Activated CD4-positive, alpha-beta T cell treated with anti-CD3 and anti-CD28 coated beads for 36 hours (primary cell): ENCODE measurements at regions not wholly inside any gene's neighbourhood (a gene's known extent, or its start where the extent isn't known, plus 50 kb on each side); places are given as distances from the start of the nearest gene placed in this dataset.

ENCODE experiments used
- ATAC-seq: fragments of 200-7000 bp; cut with Tn5 transposase; one replicate; pipeline ENCODE4 v1.10.0; 2021; ENCODE audit warnings: mild to moderate bottlenecking, moderate library complexity
- CTCF ChIA-PET: fragments of 350-600 bp; sonication (Branson Sonifier 250); formaldehyde crosslinking; loops from one replicate; lab custom pipeline; 2021; ENCODE audit warnings: antibody characterized with exemption; lab: Charles Lee
- POLR2A ChIA-PET: fragments of 350-600 bp; sonication (Branson Sonifier 250); formaldehyde crosslinking; loops from one replicate; lab custom pipeline; 2021; ENCODE audit warnings: antibody characterized with exemption, inconsistent platforms; lab: Charles Lee
- DNase-seq: peaks from one replicate; pipeline ENCODE4 v3.0.0-alpha.2; 2020
- H3K27ac Mint-ChIP-seq: one replicate; pipeline ENCODE4 v1.8.0; 2021; ENCODE audit warnings: mixed read lengths
- H3K27me3 Mint-ChIP-seq: one replicate; pipeline ENCODE4 v1.8.0; 2021; ENCODE audit warnings: mixed read lengths
- H3K36me3 Mint-ChIP-seq: one replicate; pipeline ENCODE4 v1.8.0; 2021; ENCODE audit warnings: low read depth, mixed read lengths
- H3K4me1 Mint-ChIP-seq: one replicate; pipeline ENCODE4 v1.8.0; 2021; ENCODE audit warnings: mixed read lengths
- H3K4me3 Mint-ChIP-seq: one replicate; pipeline ENCODE4 v1.8.0; 2021; ENCODE audit warnings: mild to moderate bottlenecking, moderate library complexity, mixed read lengths
- H3K9me3 Mint-ChIP-seq: one replicate; pipeline ENCODE4 v1.8.0; 2021; ENCODE audit warnings: low read depth, mixed read lengths
- intact Hi-C, 2 experiments: fragments of 100-400 bp; cut with DNase I in 1 of 2; cut with micrococcal nuclease in 1 of 2; formaldehyde crosslinking; loops; one replicate each; pipeline versions ENCODE4 v1.14.2 to v1.15.1; 2022 to 2024; cut with DNase I, micrococcal nuclease

DNA sequence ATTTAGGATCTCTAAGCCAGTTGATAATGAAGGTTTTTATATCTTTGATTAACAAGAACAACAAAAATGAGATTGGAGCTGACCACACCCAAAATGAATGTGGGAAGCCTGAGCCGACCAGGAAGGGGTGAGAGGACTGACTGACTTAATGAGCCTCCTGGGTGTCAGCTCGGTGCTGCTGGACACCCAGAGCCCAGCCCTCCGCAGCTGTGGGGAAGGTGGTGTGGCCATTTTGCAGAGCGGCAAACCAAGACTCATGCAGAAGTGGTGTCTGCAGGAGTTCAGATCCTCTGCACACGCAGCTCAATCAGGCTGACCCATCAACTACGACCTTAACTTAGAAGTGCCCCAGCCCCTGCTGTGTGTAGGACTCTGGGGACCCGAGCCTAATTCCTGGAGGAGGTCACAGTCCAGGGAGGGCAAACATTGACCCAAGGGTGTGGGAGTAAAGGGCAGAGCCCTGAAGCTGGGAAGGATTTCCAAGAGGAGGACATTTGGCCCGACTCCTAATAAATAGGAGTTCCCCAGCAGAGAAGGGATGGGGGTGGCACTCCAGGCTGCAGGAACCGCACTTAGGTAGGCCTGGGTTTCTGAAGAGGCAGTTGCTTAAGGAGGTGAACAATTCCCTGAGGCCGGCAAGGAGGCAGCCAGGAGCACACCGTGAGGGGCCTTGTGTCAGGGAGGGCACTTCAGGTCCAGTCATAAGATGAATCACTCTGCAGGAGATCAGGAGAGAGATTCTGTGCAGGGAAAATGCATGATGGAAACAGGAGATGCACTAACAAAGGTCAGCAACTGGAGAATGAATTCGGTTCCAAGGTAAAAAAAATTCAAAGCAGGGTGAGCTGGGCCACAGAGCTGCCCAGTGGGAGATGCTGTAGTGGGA lies 197.1 kb upstream of the TPM1 start:
- ATAC-seq = no peak
- H3K9me3 Mint-ChIP-seq = no peaks in the 10 kb centered on the region
- POLR2A ChIA-PET = no interaction called here
- no peak for DNase-seq
- peaks cover 5% of the 10 kb centered on the region for H3K27me3 Mint-ChIP-seq
- no peak overlapping the region for H3K4me3 Mint-ChIP-seq
- no peak overlapping the region for H3K27ac Mint-ChIP-seq
- CTCF ChIA-PET = interaction anchor here (1.0 to 1.1 kb wide), 2 partner anchors 32 to 239 kb away, joined by 3 read pairs; no protein-coding TSS in a partner anchor
- no peaks in the 10 kb centered on the region for H3K4me1 Mint-ChIP-seq
- H3K36me3 Mint-ChIP-seq = no peaks in the 10 kb centered on the region
- intact Hi-C loops = loop anchor here in 1 of 2 experiments (10.0 kb wide), 1 partner anchor 249 kb away; no protein-coding TSS in a partner anchor

DNA sequence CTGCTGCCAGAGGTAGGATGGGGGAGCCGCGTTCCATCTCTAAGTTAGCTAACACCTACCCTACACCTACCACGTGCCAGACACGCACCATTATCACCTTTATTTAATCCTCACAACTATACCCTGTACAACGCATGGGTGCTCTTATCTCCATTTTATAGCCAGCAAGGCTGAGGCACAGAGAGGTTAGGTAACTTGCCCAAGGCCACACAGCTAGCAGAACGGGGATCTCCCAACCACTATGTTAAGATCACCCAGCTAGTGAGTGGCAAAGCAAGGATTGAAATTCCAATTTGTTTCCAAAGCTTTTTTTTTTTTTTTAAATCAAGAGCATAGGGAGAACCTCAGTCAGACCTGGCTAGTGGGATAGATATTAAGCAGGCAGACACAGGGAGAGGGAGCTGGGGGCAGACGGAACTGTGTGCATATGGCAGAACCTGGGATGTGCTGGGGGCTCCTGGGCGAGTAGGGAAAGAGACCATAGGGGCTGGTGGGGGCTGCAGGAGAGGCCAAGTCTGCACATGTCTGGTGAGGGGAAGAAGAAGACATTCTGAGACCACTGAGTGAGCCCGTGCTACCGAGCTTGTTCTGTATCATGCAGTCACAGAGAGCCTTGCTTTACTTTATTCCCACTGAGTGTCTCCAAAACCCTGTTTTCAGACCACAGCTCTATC lies 196.3 kb upstream of the TPM1 start:
- no peak overlapping the region for H3K27ac Mint-ChIP-seq
- DNase-seq (no peak), ATAC-seq (no peak)
- H3K4me3 Mint-ChIP-seq = no peak overlapping the region
- POLR2A ChIA-PET = no interaction called here
- no peaks in the 10 kb centered on the region for H3K9me3 Mint-ChIP-seq
- no peaks in the 10 kb centered on the region for H3K4me1 Mint-ChIP-seq
- peaks cover 5% of the 10 kb centered on the region for H3K27me3 Mint-ChIP-seq
- intact Hi-C loops = loop anchor here in 1 of 2 experiments (10.0 kb wide), 1 partner anchor 249 kb away; no protein-coding TSS in a partner anchor
- H3K36me3 Mint-ChIP-seq = no peaks in the 10 kb centered on the region
- CTCF ChIA-PET = interaction anchor here (1.4 kb wide), 1 partner anchor 249 kb away, joined by 5 read pairs; no protein-coding TSS in a partner anchor

GRCh38 chr15:62846805-62847495 lies 195.6 kb upstream of the TPM1 start:
- Mint-ChIP-seq H3K4me3 (no peak overlapping the region), H3K4me1 (no peaks in the 10 kb centered on the region), H3K27ac (no peak overlapping the region), H3K36me3 (no peaks in the 10 kb centered on the region), H3K9me3 (no peaks in the 10 kb centered on the region), H3K27me3 (peaks cover 5% of the 10 kb centered on the region)
- DNase-seq (no peak), ATAC-seq (no peak)
- CTCF ChIA-PET = interaction anchor here (0.7 to 1.4 kb wide), 2 partner anchors 248 to 549 kb away, joined by 3 to 5 read pairs; no protein-coding TSS in a partner anchor
- intact Hi-C loops = loop anchor here in 1 of 2 experiments (10.0 kb wide), 1 partner anchor 248 kb away; no protein-coding TSS in a partner anchor
- POLR2A ChIA-PET = no interaction called here

DNA sequence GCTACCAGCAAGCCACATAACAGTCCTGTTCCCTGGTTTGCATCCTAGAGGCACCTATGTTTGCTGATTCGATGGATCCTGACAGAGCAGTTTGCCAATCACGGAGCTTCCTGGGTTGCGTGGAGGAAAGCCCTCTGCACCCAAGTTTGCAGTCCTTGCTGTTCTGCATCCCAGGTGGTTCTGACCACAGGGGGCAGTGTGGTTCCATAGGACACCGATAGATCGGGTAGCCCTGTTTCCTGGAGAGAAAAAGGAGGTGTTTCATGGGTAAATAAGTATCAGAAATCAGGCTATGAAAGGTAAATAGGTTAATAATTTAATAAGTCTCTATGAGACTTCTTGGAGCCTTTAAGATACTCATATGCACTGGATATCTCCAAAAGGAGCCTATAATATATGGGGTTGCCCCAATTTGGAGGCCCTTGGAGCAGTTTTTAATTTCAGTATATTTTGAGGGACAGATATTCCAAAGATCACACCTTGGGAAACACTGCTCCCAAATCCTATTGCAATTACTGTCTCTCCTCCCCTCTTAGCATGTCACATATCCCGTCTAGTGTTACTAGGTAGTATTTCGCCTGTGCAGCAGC lies 194.6 kb upstream of the TPM1 start:
- H3K4me3 Mint-ChIP-seq = no peak overlapping the region
- H3K27ac Mint-ChIP-seq = no peak overlapping the region
- ATAC-seq (no peak), DNase-seq (peak; percentile 73)
- intact Hi-C loops = loop anchor here (1.0 to 10.0 kb wide), 3 partner anchors 57 to 247 kb away; no protein-coding TSS in a partner anchor
- ChIA-PET CTCF (interaction anchor here (0.6 to 1.4 kb wide), 3 partner anchors 247 to 759 kb away, joined by 3 to 5 read pairs (median 3); no protein-coding TSS in a partner anchor), POLR2A (no interaction called here)
- no peaks in the 10 kb centered on the region for H3K36me3 Mint-ChIP-seq
- peaks cover 5% of the 10 kb centered on the region for H3K27me3 Mint-ChIP-seq
- H3K9me3 Mint-ChIP-seq = no peaks in the 10 kb centered on the region
- no peaks in the 10 kb centered on the region for H3K4me1 Mint-ChIP-seq

- intact Hi-C loops = loop anchor here (1.0 to 10.0 kb wide), 3 partner anchors 56 to 246 kb away; no protein-coding TSS in a partner anchor
- Mint-ChIP-seq H3K4me3 (no peak overlapping the region), H3K27ac (no peak overlapping the region), H3K36me3 (no peaks in the 10 kb centered on the region), H3K4me1 (no peaks in the 10 kb centered on the region), H3K9me3 (no peaks in the 10 kb centered on the region), H3K27me3 (peaks cover 5% of the 10 kb centered on the region)
- ATAC-seq (no peak), DNase-seq (no peak)
- ChIA-PET CTCF (interaction anchor here (0.7 kb wide), 1 partner anchor 73 kb away, joined by 4 read pairs; no protein-coding TSS in a partner anchor), POLR2A (no interaction called here)
These were observed 193.9 kb upstream of the TPM1 start for GRCh38 chr15:62848632-62849050.

GRCh38 chr15:62849316-62850106 lies 193.0 kb upstream of the TPM1 start:
- Mint-ChIP-seq H3K9me3 (no peaks in the 10 kb centered on the region), H3K36me3 (no peaks in the 10 kb centered on the region), H3K27me3 (peaks cover 6% of the 10 kb centered on the region), H3K27ac (no peak overlapping the region), H3K4me1 (no peaks in the 10 kb centered on the region), H3K4me3 (no peak overlapping the region)
- ChIA-PET POLR2A (no interaction called here), CTCF (interaction anchor here (0.6 kb wide), 1 partner anchor 244 kb away, joined by 4 read pairs; no protein-coding TSS in a partner anchor)
- DNase-seq (no peak), ATAC-seq (no peak)
- intact Hi-C loops = loop anchor here (2.0 to 10.0 kb wide), 2 partner anchors 55 to 245 kb away; no protein-coding TSS in a partner anchor

GRCh38 chr15:62850318-62850717 lies 192.2 kb upstream of the TPM1 start:
- CTCF ChIA-PET = interaction anchor here (1.5 kb wide), 1 partner anchor 10 kb away, joined by 4 read pairs; no protein-coding TSS in a partner anchor

DNA sequence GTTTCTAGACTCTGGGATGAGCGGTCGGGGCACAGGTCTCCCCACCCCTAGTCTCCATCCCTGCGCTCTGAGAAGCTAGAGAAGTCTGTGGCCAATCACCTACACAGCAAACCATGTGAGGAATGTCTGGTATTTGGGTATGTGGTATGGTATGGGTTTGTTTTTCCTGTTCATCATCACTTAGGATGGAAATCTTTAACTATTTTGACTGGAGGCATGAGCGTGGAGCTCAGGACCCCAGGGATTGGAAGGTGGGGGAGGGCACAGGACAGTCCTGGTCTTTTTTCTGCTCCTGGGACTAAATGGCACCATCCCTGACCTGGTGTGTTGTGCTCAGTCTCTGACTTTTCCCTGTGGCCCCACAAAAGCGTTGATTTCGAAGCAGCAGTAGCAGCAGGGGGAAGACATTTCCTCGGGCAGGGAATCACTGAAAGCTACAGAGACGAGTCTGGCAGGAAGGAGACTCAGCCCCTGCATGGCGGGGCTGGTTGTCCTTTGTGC lies 191.7 kb upstream of the TPM1 start:
- Mint-ChIP-seq H3K27me3 (peaks cover 8% of the 10 kb centered on the region), H3K4me3 (no peak overlapping the region), H3K9me3 (no peaks in the 10 kb centered on the region), H3K4me1 (no peaks in the 10 kb centered on the region), H3K27ac (no peak overlapping the region), H3K36me3 (no peaks in the 10 kb centered on the region)
- DNase-seq (no peak), ATAC-seq (no peak)
- intact Hi-C loops = no loop called here
- CTCF ChIA-PET = interaction anchor here (1.5 kb wide), 1 partner anchor 11 kb away, joined by 4 read pairs; no protein-coding TSS in a partner anchor
- POLR2A ChIA-PET = no interaction called here

More at GRCh38 chr15:62850318-62850717, 192.2 kb upstream of the TPM1 start:
- H3K4me3 Mint-ChIP-seq = no peak overlapping the region
- H3K36me3 Mint-ChIP-seq = no peaks in the 10 kb centered on the region
- no peak overlapping the region for H3K27ac Mint-ChIP-seq
- H3K4me1 Mint-ChIP-seq = no peaks in the 10 kb centered on the region
- H3K9me3 Mint-ChIP-seq = no peaks in the 10 kb centered on the region
- peaks cover 8% of the 10 kb centered on the region for H3K27me3 Mint-ChIP-seq
- DNase-seq = no peak
- intact Hi-C loops = no loop called here
- no peak for ATAC-seq
- POLR2A ChIA-PET = no interaction called here

- Mint-ChIP-seq H3K9me3 (no peaks in the 10 kb centered on the region), H3K4me1 (peaks cover 4% of the 10 kb centered on the region), H3K27ac (no peak overlapping the region), H3K36me3 (no peaks in the 10 kb centered on the region), H3K4me3 (no peak overlapping the region), H3K27me3 (peaks cover 20% of the 10 kb centered on the region)
- intact Hi-C loops = no loop called here
- POLR2A ChIA-PET = no interaction called here
- no peak for DNase-seq
- CTCF ChIA-PET = interaction anchor here (1.2 kb wide), 1 partner anchor 19 kb away, joined by 4 read pairs; no protein-coding TSS in a partner anchor
- no peak for ATAC-seq
These were observed 189.3 kb upstream of the TPM1 start for GRCh38 chr15:62853114-62853840.
